Testis (tissue), 2 donors: ENCODE measurements at regions not wholly inside any gene's neighbourhood (a gene's known extent, or its start where the extent isn't known, plus 50 kb on each side); places are given as distances from the start of the nearest gene placed in this dataset.

ENCODE experiments used
- POLR2A ChIP-seq: fragments of 450-650 bp; IDR thresholded peaks from one replicate; pipeline ENCODE4 v1.6.1; 2017; ENCODE audit warnings: antibody characterized with exemption, mild to moderate bottlenecking, moderate library complexity
- TF ChIP-seq, protein P1 (sequence below), 3 experiments: fragments of 450-650 bp in 2 of 3; fragments of 200-600 bp in 1 of 3; sonication (generic) in 1 of 3; IDR thresholded peaks; one replicate each; pipeline ENCODE4 v1.5.1; 2016 to 2019; ENCODE audit warnings: antibody characterized with exemption in 3 of 3, mild to moderate bottlenecking in 2 of 3, moderate library complexity in 1 of 3

- TF ChIP-seq, protein P1, sequence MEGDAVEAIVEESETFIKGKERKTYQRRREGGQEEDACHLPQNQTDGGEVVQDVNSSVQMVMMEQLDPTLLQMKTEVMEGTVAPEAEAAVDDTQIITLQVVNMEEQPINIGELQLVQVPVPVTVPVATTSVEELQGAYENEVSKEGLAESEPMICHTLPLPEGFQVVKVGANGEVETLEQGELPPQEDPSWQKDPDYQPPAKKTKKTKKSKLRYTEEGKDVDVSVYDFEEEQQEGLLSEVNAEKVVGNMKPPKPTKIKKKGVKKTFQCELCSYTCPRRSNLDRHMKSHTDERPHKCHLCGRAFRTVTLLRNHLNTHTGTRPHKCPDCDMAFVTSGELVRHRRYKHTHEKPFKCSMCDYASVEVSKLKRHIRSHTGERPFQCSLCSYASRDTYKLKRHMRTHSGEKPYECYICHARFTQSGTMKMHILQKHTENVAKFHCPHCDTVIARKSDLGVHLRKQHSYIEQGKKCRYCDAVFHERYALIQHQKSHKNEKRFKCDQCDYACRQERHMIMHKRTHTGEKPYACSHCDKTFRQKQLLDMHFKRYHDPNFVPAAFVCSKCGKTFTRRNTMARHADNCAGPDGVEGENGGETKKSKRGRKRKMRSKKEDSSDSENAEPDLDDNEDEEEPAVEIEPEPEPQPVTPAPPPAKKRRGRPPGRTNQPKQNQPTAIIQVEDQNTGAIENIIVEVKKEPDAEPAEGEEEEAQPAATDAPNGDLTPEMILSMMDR (IDR thresholded peaks at IDR 0.05), result no peak
- TF ChIP-seq POLR2A, result no peak
These were observed 601.7 kb downstream of the CBLN2 start for GRCh38 chr18:71942433-71942832.
